Upper lobe of right lung (tissue), 1 donor: ENCODE measurements at regions not wholly inside any gene's neighbourhood (a gene's known extent, or its start where the extent isn't known, plus 50 kb on each side); places are given as distances from the start of the nearest gene placed in this dataset.
"Not testable (repeated sequence)": the region's sequence is repeated elsewhere in the genome, so short reads cannot be mapped to it uniquely, and the experiment has no call there.

Experiments used
- ATAC-seq: fragments of 200-7000 bp; cut with Tn5 transposase; one replicate; pipeline ENCODE4 v1.9.1; 2020; ENCODE audit warnings: mild to moderate bottlenecking, moderate library complexity
- DNase-seq: peaks from one replicate; pipeline ENCODE4 v3.0.0-alpha.2; 2020
- H3K27ac ChIP-seq: fragments of 200-600 bp; one replicate; pipeline ENCODE4 v1.8.0; 2022
- H3K27me3 ChIP-seq: fragments of 200-600 bp; one replicate; pipeline ENCODE4 v1.8.0; 2022; ENCODE audit warnings: mild to moderate bottlenecking
- H3K36me3 ChIP-seq: fragments of 200-600 bp; one replicate; pipeline ENCODE4 v1.8.0; 2022
- H3K4me1 ChIP-seq: fragments of 200-600 bp; one replicate; pipeline ENCODE4 v1.8.0; 2022
- H3K4me3 ChIP-seq: fragments of 200-600 bp; one replicate; pipeline ENCODE4 v1.8.0; 2022; ENCODE audit warnings: mild to moderate bottlenecking
- H3K9me3 ChIP-seq: fragments of 200-600 bp; one replicate; pipeline ENCODE4 v1.8.0; 2022
- intact Hi-C: fragments of 100-400 bp; cut with DNase I; formaldehyde crosslinking; loops from one replicate; pipeline ENCODE4 v1.11.0; 2022
- TF ChIP-seq, protein P1 (sequence below): fragments of 200-600 bp; IDR thresholded peaks from one replicate; pipeline ENCODE4 v1.8.0; 2022; ENCODE audit warnings: antibody characterized with exemption
- donor health status: DM: no; HTN: yes; CAD: no; lungs with severe emphysema.

GRCh38 chr2:62624855-62625254 is 80.7 kb upstream of the EHBP1 start:
- no peaks in the 10 kb centered on the region for H3K36me3 ChIP-seq
- no peak overlapping the region for H3K27ac ChIP-seq
- H3K4me3 ChIP-seq, result no peak overlapping the region
- no peaks in the 10 kb centered on the region for H3K9me3 ChIP-seq
- H3K4me1 ChIP-seq, result no peaks in the 10 kb centered on the region
- TF ChIP-seq, protein P1, sequence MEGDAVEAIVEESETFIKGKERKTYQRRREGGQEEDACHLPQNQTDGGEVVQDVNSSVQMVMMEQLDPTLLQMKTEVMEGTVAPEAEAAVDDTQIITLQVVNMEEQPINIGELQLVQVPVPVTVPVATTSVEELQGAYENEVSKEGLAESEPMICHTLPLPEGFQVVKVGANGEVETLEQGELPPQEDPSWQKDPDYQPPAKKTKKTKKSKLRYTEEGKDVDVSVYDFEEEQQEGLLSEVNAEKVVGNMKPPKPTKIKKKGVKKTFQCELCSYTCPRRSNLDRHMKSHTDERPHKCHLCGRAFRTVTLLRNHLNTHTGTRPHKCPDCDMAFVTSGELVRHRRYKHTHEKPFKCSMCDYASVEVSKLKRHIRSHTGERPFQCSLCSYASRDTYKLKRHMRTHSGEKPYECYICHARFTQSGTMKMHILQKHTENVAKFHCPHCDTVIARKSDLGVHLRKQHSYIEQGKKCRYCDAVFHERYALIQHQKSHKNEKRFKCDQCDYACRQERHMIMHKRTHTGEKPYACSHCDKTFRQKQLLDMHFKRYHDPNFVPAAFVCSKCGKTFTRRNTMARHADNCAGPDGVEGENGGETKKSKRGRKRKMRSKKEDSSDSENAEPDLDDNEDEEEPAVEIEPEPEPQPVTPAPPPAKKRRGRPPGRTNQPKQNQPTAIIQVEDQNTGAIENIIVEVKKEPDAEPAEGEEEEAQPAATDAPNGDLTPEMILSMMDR, result no peak
- DNase-seq (no peak), ATAC-seq (no peak)
- H3K27me3 ChIP-seq, result no peaks in the 10 kb centered on the region
- intact Hi-C loops, result no loop called here

DNA sequence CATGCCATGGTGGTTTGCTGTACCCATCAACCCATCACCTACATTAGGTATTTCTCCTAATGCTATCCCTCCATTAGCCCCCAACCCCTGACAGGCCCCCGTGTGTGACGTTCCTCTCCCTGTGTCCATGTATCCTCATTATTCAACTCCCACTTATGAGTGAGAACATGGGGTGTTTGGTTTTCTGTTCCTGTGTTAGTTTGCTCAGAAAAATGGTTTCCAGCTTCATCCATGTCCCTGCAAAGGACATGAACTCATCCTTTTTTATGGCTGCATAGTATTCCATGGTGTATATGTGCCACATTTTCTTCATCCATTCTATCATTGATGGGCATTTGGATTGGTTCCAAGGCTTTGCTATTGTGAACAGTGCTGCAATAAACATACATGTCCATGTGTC is 89.0 kb upstream of the EHBP1 start:
- ATAC-seq, H3K27ac ChIP-seq, intact Hi-C loops, H3K9me3 ChIP-seq, H3K4me1 ChIP-seq, H3K36me3 ChIP-seq, DNase-seq, H3K4me3 ChIP-seq, H3K27me3 ChIP-seq: not testable (repeated sequence)

GRCh38 chr2:62611854-62612253 is 93.7 kb upstream of the EHBP1 start:
- H3K36me3 ChIP-seq, result no peaks in the 10 kb centered on the region
- intact Hi-C loops, result no loop called here
- TF ChIP-seq, protein P1, result no peak
- no peaks in the 10 kb centered on the region for H3K9me3 ChIP-seq
- ATAC-seq (no peak), DNase-seq (no peak)
- H3K27me3 ChIP-seq, result no peaks in the 10 kb centered on the region
- H3K4me1 ChIP-seq, result no peaks in the 10 kb centered on the region
- no peak overlapping the region for H3K27ac ChIP-seq
- H3K4me3 ChIP-seq, result no peak overlapping the region

DNA sequence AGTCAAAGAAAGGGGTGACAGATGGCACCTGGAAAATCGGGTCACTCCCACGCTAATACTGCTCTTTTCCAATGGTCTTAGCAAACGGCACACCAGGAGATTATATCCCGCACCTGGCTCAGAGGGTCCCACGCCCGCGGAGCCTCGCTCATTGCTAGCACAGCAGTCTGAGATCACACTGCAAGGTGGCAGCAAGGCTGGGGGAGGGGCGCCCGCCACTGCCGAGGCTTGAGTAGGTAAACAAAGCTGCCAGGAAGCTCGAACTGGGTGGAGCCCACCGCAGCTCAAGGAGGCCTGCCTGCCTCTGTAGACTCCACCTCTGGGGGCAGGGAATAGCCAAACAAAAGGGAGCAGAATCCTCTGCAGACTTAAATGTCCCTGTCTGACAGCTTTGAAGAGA is 99.5 kb upstream of the TMEM17 start:
- DNase-seq, H3K27ac ChIP-seq, H3K4me1 ChIP-seq, H3K9me3 ChIP-seq, H3K4me3 ChIP-seq, ATAC-seq, intact Hi-C loops, H3K36me3 ChIP-seq, H3K27me3 ChIP-seq: not testable (repeated sequence)

GRCh38 chr2:62604336-62604735 is 98.3 kb upstream of the TMEM17 start:
- no peaks in the 10 kb centered on the region for H3K36me3 ChIP-seq
- DNase-seq, result no peak
- ATAC-seq, result no peak

DNA sequence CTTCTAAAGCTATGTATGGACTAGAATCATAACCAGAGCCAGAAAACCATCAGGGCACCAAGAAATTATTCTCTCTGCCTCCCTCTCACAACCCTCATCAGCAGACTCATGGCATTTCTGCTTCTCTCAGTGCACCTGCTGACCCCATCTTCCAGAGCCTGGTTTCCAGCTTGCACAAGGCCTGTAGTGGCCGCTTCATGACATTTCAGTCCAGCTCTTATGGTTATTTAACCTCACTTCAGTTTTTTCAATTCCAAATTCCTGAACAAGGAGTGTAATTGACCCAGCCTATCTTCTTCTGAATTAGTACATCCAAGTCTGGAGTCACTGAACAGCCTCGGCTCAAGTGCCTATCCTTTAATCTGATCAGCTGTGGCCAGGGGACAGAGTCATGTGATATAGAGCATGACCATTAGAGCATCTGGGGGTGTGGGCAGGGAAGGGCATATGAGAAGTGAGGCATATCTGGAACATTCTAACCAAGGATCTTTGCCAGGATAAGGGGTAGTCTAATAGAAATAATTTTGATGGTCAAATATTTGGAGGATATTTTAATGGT is 97.2 kb upstream of the TMEM17 start:
- Histone ChIP-seq H3K4me1 (no peaks in the 10 kb centered on the region), H3K27ac (no peak overlapping the region), H3K9me3 (no peaks in the 10 kb centered on the region), H3K4me3 (no peak overlapping the region), H3K27me3 (no peaks in the 10 kb centered on the region), H3K36me3 (no peaks in the 10 kb centered on the region)
- DNase-seq, result no peak
- intact Hi-C loops, result no loop called here
- peak; percentile 83 for ATAC-seq
- TF ChIP-seq, protein P1, result no peak

More at GRCh38 chr2:62604336-62604735, 98.3 kb upstream of the TMEM17 start:
- TF ChIP-seq, protein P1, result no peak
- Histone ChIP-seq H3K9me3 (no peaks in the 10 kb centered on the region), H3K27ac (no peak overlapping the region), H3K4me1 (no peaks in the 10 kb centered on the region), H3K27me3 (no peaks in the 10 kb centered on the region), H3K4me3 (no peak overlapping the region)
- intact Hi-C loops, result no loop called here

DNA sequence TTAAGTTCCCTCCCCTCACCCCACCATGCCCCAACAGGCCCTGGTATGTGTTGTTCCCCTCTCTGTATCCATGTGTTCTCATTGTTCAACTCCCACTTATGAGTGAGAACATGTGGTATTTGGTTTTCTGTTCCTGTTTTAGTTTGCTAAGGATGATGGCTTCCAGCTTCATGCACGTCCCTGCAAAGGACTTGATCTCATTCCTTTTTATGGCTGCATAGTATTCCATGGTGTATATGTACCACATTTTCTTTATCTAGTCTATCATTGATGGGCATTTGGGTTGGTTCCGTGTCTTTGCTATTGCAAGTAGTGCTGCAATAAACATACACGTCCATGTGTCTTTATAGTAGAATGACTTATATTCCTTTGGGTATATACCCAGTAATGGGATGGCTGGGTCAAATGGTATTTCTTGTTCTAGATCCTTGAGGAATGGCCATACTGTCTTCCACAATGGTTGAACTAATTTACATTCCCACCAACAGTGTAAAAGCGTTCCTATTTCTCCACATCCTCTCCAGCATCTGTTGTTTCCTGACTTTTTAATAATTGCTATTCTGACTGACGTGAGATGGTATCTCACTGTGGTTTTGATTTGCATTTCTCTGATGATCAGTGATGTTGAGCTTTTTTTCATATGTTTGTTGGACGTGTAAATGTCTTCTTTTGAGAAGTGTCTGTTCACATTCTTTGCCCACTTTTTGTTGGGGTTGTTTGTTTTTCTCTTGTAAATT is 93.8 kb upstream of the TMEM17 start:
- H3K36me3 ChIP-seq, H3K9me3 ChIP-seq, ATAC-seq, H3K4me3 ChIP-seq, H3K27ac ChIP-seq, DNase-seq, H3K27me3 ChIP-seq, H3K4me1 ChIP-seq, intact Hi-C loops: not testable (repeated sequence)
